ENCODE measurements at regions not wholly inside any gene's neighbourhood (a gene's known extent, or its start where the extent isn't known, plus 50 kb on each side); places are given as distances from the start of the nearest gene placed in this dataset.

DNA sequence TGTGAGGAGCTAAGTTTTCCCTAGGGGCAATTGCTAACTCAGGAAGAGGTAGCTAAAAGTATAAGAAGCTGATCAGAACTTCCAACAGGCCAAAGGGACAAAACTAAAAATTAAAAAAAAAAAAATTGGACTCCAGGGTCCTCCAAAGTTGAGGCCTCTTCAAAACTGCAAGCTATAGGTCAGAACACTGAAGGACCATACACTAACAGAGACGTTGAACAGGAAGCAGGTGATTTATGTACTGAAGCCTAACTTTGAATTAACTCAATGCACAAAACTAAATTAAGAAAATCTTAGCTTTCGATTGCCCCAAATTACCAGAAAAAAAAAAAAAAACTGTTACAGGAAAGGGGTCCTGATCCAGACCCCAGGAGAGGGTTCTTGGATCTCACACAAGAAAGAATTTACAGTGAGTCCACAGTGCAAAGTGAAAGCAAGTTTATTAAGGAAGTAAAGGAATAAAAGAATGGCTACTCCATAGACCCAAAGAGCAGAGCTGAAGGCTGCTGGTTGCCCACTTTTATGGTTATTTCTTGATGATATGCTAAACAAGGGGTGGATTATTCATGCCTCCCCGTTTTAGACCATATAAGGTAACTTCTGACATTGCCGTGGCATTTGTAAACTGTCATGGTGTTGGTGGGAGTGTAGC lies 442.8 kb upstream of the NECTIN3 start:
- Mint-ChIP-seq H3K27ac (no peak overlapping the region), H3K27me3 (ENCODE audit: low read depth) (no peaks in the 10 kb centered on the region)

More for the DNA sequence above, 442.8 kb upstream of the NECTIN3 start:
- Mint-ChIP-seq H3K4me3 (no peak overlapping the region), H3K9me3 (peaks cover 8% of the 10 kb centered on the region in 2 experiments; a peak in 3 of 5 replicates), H3K36me3 (ENCODE audit: insufficient read depth in 1 of 3, low read depth in 3 of 3) (peaks cover 2 to 8% (median 5%) of the 10 kb centered on the region in 3 experiments; a peak in 3 of 7 replicates), H3K4me1 (peaks cover 12 to 15% of the 10 kb centered on the region in 2 experiments)
- H3K23me2 ChIP-seq (ENCODE audit: insufficient read length, low read depth, low read length, poor library complexity, severe bottlenecking) = no peaks in the 10 kb centered on the region
- H3K14ac ChIP-seq (ENCODE audit: insufficient read depth, low read length) = no peak overlapping the region
- H3K4me1 ChIP-seq (ENCODE audit: insufficient read depth, low read length) = peaks cover 5% of the 10 kb centered on the region
- H3K4ac ChIP-seq (ENCODE audit: low read depth, low read length) = no peak overlapping the region
- H2BK5ac ChIP-seq (ENCODE audit: insufficient read length, low read length) = no peak overlapping the region
- H3K79me2 ChIP-seq (ENCODE audit: insufficient read depth, low read length) = no peaks in the 10 kb centered on the region
- no peak overlapping the region for H3K18ac ChIP-seq (ENCODE audit: insufficient read length, low read depth, low read length)
- TF ChIP-seq, protein P1, sequence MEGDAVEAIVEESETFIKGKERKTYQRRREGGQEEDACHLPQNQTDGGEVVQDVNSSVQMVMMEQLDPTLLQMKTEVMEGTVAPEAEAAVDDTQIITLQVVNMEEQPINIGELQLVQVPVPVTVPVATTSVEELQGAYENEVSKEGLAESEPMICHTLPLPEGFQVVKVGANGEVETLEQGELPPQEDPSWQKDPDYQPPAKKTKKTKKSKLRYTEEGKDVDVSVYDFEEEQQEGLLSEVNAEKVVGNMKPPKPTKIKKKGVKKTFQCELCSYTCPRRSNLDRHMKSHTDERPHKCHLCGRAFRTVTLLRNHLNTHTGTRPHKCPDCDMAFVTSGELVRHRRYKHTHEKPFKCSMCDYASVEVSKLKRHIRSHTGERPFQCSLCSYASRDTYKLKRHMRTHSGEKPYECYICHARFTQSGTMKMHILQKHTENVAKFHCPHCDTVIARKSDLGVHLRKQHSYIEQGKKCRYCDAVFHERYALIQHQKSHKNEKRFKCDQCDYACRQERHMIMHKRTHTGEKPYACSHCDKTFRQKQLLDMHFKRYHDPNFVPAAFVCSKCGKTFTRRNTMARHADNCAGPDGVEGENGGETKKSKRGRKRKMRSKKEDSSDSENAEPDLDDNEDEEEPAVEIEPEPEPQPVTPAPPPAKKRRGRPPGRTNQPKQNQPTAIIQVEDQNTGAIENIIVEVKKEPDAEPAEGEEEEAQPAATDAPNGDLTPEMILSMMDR (conservative IDR thresholded peaks at IDR 0.05) = no peak
- H3K23ac ChIP-seq (ENCODE audit: insufficient read length, low read depth, low read length) = no peak overlapping the region
- H3K9ac ChIP-seq (ENCODE audit: extremely low read depth, insufficient read length, low read length) = no peak overlapping the region
- no peaks in the 10 kb centered on the region for H3K9me3 ChIP-seq (ENCODE audit: control insufficient read depth, low read depth, low read length)
- no peak overlapping the region for H4K5ac ChIP-seq (ENCODE audit: insufficient read length, low read depth, low read length)
- H2BK15ac ChIP-seq (ENCODE audit: low read depth, low read length) = no peak overlapping the region
- no peak overlapping the region for H4K91ac ChIP-seq (ENCODE audit: insufficient read length, low read depth, low read length)
- no peaks in the 10 kb centered on the region for H3K27me3 ChIP-seq (ENCODE audit: insufficient read depth, low read length)
- no peak overlapping the region for H2AFZ ChIP-seq (ENCODE audit: low read length)
- H3K56ac ChIP-seq (ENCODE audit: insufficient read length, low read depth, low read length) = no peak overlapping the region
- H2BK12ac ChIP-seq (ENCODE audit: insufficient read length, low read depth, low read length) = no peak overlapping the region
- no peak overlapping the region for H2BK20ac ChIP-seq (ENCODE audit: low read depth, low read length, poor library complexity, severe bottlenecking)
- WGBS (ENCODE audit: extremely low coverage, insufficient read length, low lambda C conversion rate) = no CpG with 5 or more reads among the region's 4 CpGs
- H3K4me2 ChIP-seq (ENCODE audit: insufficient read depth, insufficient read length, low read length) = no peak overlapping the region
- H4K8ac ChIP-seq (replicated peaks; ENCODE audit: insufficient read length, low read depth, low read length) = no peak overlapping the region
- no peak overlapping the region for H2BK120ac ChIP-seq (ENCODE audit: low read depth, low read length, poor library complexity, severe bottlenecking)
- no peaks in the 10 kb centered on the region for H4K20me1 ChIP-seq (ENCODE audit: control insufficient read depth, insufficient read depth, insufficient read length)
- H3T11ph ChIP-seq (ENCODE audit: low read length) = no peak overlapping the region
- no peak overlapping the region for H3K27ac ChIP-seq (ENCODE audit: insufficient read length, low read depth, low read length)
- H3K79me1 ChIP-seq (ENCODE audit: insufficient read depth, low read depth, low read length, poor library complexity, severe bottlenecking) = no peaks in the 10 kb centered on the region
- DNase-seq = no peak
- no peak overlapping the region for H2AK5ac ChIP-seq (ENCODE audit: insufficient read length, low read length)

All from H9 (cell line).